Activated CD8-positive, alpha-beta memory T cell treated with anti-CD3 and anti-CD28 coated beads for 4 hours (primary cell): ENCODE measurements at regions not wholly inside any gene's neighbourhood (a gene's known extent, or its start where the extent isn't known, plus 50 kb on each side); places are given as distances from the start of the nearest gene placed in this dataset.
"Not testable (repeated sequence)": the region's sequence is repeated elsewhere in the genome, so short reads cannot be mapped to it uniquely, and the experiment has no call there.

ENCODE experiments used
- DNase-seq, 2 donors: peaks; one replicate each; pipeline ENCODE4 v3.0.0-alpha.2; 2020; ENCODE audit warnings: low read depth in 2 of 2

GRCh38 chr4:151851354-151851753 is 90.5 kb upstream of the GATB start:
- no peak for DNase-seq

GRCh38 chr4:151850791-151851213 is 90.0 kb upstream of the GATB start:
- DNase-seq: no peak

GRCh38 chr4:151845551-151845950 is 84.7 kb upstream of the GATB start:
- not testable (repeated sequence) for DNase-seq

GRCh38 chr4:151842430-151843079 is 81.7 kb upstream of the GATB start:
- no peak for DNase-seq

GRCh38 chr4:151841107-151841506 is 80.3 kb upstream of the GATB start:
- no peak for DNase-seq

GRCh38 chr4:151835467-151835866 is 74.7 kb upstream of the GATB start:
- DNase-seq: no peak

- DNase-seq: no peak
Measured at GRCh38 chr4:151833174-151833573, 72.4 kb upstream of the GATB start.

- DNase-seq: no peak
Measured at GRCh38 chr4:151831526-151831925, 70.7 kb upstream of the GATB start.

- DNase-seq: no peak
Measured at GRCh38 chr4:151830168-151830567, 69.4 kb upstream of the GATB start.

GRCh38 chr4:151829309-151829708 is 68.5 kb upstream of the GATB start:
- DNase-seq: no peak

- no peak for DNase-seq
Measured at GRCh38 chr4:151824656-151825055, 63.8 kb upstream of the GATB start.

- DNase-seq: no peak
Measured at GRCh38 chr4:151822331-151822730, 61.5 kb upstream of the GATB start.

GRCh38 chr4:151820004-151820403 is 59.2 kb upstream of the GATB start:
- DNase-seq: no peak

- no peak for DNase-seq
Measured at GRCh38 chr4:151811403-151811802, 50.6 kb upstream of the GATB start.
